ENCODE measurements at regions not wholly inside any gene's neighbourhood (a gene's known extent, or its start where the extent isn't known, plus 50 kb on each side); places are given as distances from the start of the nearest gene placed in this dataset.

GRCh38 chr5:131064669-131065371, 100.2 kb downstream of the HINT1 start:
- H3K4me1 ChIP-seq (ENCODE audit: insufficient read depth, low read length), result no peaks in the 10 kb centered on the region
- H3K36me3 ChIP-seq (ENCODE audit: insufficient read depth, low read depth, low read length), result no peaks in the 10 kb centered on the region
- no peak overlapping the region for H3K27ac ChIP-seq (ENCODE audit: low read length)
- H3K27me3 ChIP-seq (ENCODE audit: insufficient read depth, low read length), result no peaks in the 10 kb centered on the region
- no peak overlapping the region for H3K9ac ChIP-seq (ENCODE audit: low read depth, low read length)
- peaks cover 9% of the 10 kb centered on the region for H3K9me3 ChIP-seq (ENCODE audit: insufficient read depth, low read depth, low read length)
- no peak overlapping the region for H3K4me3 ChIP-seq (ENCODE audit: low read length)

GRCh38 chr5:131042021-131042789, 122.9 kb downstream of the HINT1 start:
- H3K27me3 ChIP-seq (ENCODE audit: insufficient read depth, low read length), result no peaks in the 10 kb centered on the region
- H3K9ac ChIP-seq (ENCODE audit: low read depth, low read length), result no peak overlapping the region
- no peaks in the 10 kb centered on the region for H3K36me3 ChIP-seq (ENCODE audit: insufficient read depth, low read depth, low read length)
- peaks cover 8% of the 10 kb centered on the region for H3K9me3 ChIP-seq (ENCODE audit: insufficient read depth, low read depth, low read length)
- no peak overlapping the region for H3K4me3 ChIP-seq (ENCODE audit: low read length)
- no peak overlapping the region for H3K27ac ChIP-seq (ENCODE audit: low read length)
- H3K4me1 ChIP-seq (ENCODE audit: insufficient read depth, low read length), result no peaks in the 10 kb centered on the region

- Histone ChIP-seq H3K9me3 (ENCODE audit: insufficient read depth, low read depth, low read length) (no peaks in the 10 kb centered on the region), H3K27me3 (ENCODE audit: insufficient read depth, low read length) (no peaks in the 10 kb centered on the region), H3K27ac (ENCODE audit: low read length) (no peak overlapping the region), H3K4me1 (ENCODE audit: insufficient read depth, low read length) (no peaks in the 10 kb centered on the region), H3K9ac (ENCODE audit: low read depth, low read length) (no peak overlapping the region), H3K4me3 (ENCODE audit: low read length) (no peak overlapping the region), H3K36me3 (ENCODE audit: insufficient read depth, low read depth, low read length) (no peaks in the 10 kb centered on the region)
Observed at GRCh38 chr5:131023498-131023865, 141.6 kb downstream of the HINT1 start.

- H3K36me3 ChIP-seq (ENCODE audit: insufficient read depth, low read depth, low read length), result no peaks in the 10 kb centered on the region
- H3K27ac ChIP-seq (ENCODE audit: low read length), result no peak overlapping the region
- no peak overlapping the region for H3K4me3 ChIP-seq (ENCODE audit: low read length)
- no peak overlapping the region for H3K9ac ChIP-seq (ENCODE audit: low read depth, low read length)
- no peaks in the 10 kb centered on the region for H3K9me3 ChIP-seq (ENCODE audit: insufficient read depth, low read depth, low read length)
- H3K4me1 ChIP-seq (ENCODE audit: insufficient read depth, low read length), result no peaks in the 10 kb centered on the region
- no peaks in the 10 kb centered on the region for H3K27me3 ChIP-seq (ENCODE audit: insufficient read depth, low read length)
Observed at GRCh38 chr5:131022811-131023497, 142.1 kb downstream of the HINT1 start.

GRCh38 chr5:131021646-131022045, 143.4 kb downstream of the HINT1 start:
- no peaks in the 10 kb centered on the region for H3K27me3 ChIP-seq (ENCODE audit: insufficient read depth, low read length)
- no peak overlapping the region for H3K27ac ChIP-seq (ENCODE audit: low read length)
- no peaks in the 10 kb centered on the region for H3K9me3 ChIP-seq (ENCODE audit: insufficient read depth, low read depth, low read length)
- H3K4me3 ChIP-seq (ENCODE audit: low read length), result no peak overlapping the region
- H3K4me1 ChIP-seq (ENCODE audit: insufficient read depth, low read length), result no peaks in the 10 kb centered on the region
- no peaks in the 10 kb centered on the region for H3K36me3 ChIP-seq (ENCODE audit: insufficient read depth, low read depth, low read length)
- no peak overlapping the region for H3K9ac ChIP-seq (ENCODE audit: low read depth, low read length)

GRCh38 chr5:131019601-131020315, 145.3 kb downstream of the HINT1 start:
- no peaks in the 10 kb centered on the region for H3K27me3 ChIP-seq (ENCODE audit: insufficient read depth, low read length)
- no peaks in the 10 kb centered on the region for H3K36me3 ChIP-seq (ENCODE audit: insufficient read depth, low read depth, low read length)
- no peak overlapping the region for H3K4me3 ChIP-seq (ENCODE audit: low read length)
- H3K4me1 ChIP-seq (ENCODE audit: insufficient read depth, low read length), result no peaks in the 10 kb centered on the region
- H3K9ac ChIP-seq (ENCODE audit: low read depth, low read length), result no peak overlapping the region
- H3K9me3 ChIP-seq (ENCODE audit: insufficient read depth, low read depth, low read length), result no peaks in the 10 kb centered on the region
- H3K27ac ChIP-seq (ENCODE audit: low read length), result no peak overlapping the region

- Histone ChIP-seq H3K9ac (ENCODE audit: low read depth, low read length) (no peak overlapping the region), H3K4me1 (ENCODE audit: insufficient read depth, low read length) (no peaks in the 10 kb centered on the region), H3K27me3 (ENCODE audit: insufficient read depth, low read length) (no peaks in the 10 kb centered on the region), H3K9me3 (ENCODE audit: insufficient read depth, low read depth, low read length) (no peaks in the 10 kb centered on the region), H3K36me3 (ENCODE audit: insufficient read depth, low read depth, low read length) (no peaks in the 10 kb centered on the region), H3K4me3 (ENCODE audit: low read length) (no peak overlapping the region), H3K27ac (ENCODE audit: low read length) (no peak overlapping the region)
Observed at GRCh38 chr5:131019111-131019510, 145.9 kb downstream of the HINT1 start.

- H3K36me3 ChIP-seq (ENCODE audit: insufficient read depth, low read depth, low read length), result no peaks in the 10 kb centered on the region
- H3K27me3 ChIP-seq (ENCODE audit: insufficient read depth, low read length), result no peaks in the 10 kb centered on the region
- no peak overlapping the region for H3K27ac ChIP-seq (ENCODE audit: low read length)
- no peaks in the 10 kb centered on the region for H3K4me1 ChIP-seq (ENCODE audit: insufficient read depth, low read length)
- no peaks in the 10 kb centered on the region for H3K9me3 ChIP-seq (ENCODE audit: insufficient read depth, low read depth, low read length)
- H3K9ac ChIP-seq (ENCODE audit: low read depth, low read length), result no peak overlapping the region
- H3K4me3 ChIP-seq (ENCODE audit: low read length), result no peak overlapping the region
Observed at GRCh38 chr5:131008329-131008728, 156.7 kb downstream of the HINT1 start.

GRCh38 chr5:131005963-131006684, 158.9 kb downstream of the HINT1 start:
- H3K36me3 ChIP-seq (ENCODE audit: insufficient read depth, low read depth, low read length), result no peaks in the 10 kb centered on the region
- no peaks in the 10 kb centered on the region for H3K9me3 ChIP-seq (ENCODE audit: insufficient read depth, low read depth, low read length)
- H3K4me1 ChIP-seq (ENCODE audit: insufficient read depth, low read length), result no peaks in the 10 kb centered on the region
- no peaks in the 10 kb centered on the region for H3K27me3 ChIP-seq (ENCODE audit: insufficient read depth, low read length)
- H3K9ac ChIP-seq (ENCODE audit: low read depth, low read length), result no peak overlapping the region
- no peak overlapping the region for H3K27ac ChIP-seq (ENCODE audit: low read length)
- H3K4me3 ChIP-seq (ENCODE audit: low read length), result no peak overlapping the region

- no peak overlapping the region for H3K9ac ChIP-seq (ENCODE audit: low read depth, low read length)
- H3K4me1 ChIP-seq (ENCODE audit: insufficient read depth, low read length), result peaks cover 4% of the 10 kb centered on the region
- H3K27ac ChIP-seq (ENCODE audit: low read length), result no peak overlapping the region
- H3K4me3 ChIP-seq (ENCODE audit: low read length), result no peak overlapping the region
- no peaks in the 10 kb centered on the region for H3K9me3 ChIP-seq (ENCODE audit: insufficient read depth, low read depth, low read length)
- H3K27me3 ChIP-seq (ENCODE audit: insufficient read depth, low read length), result no peaks in the 10 kb centered on the region
- H3K36me3 ChIP-seq (ENCODE audit: insufficient read depth, low read depth, low read length), result no peaks in the 10 kb centered on the region
Observed at GRCh38 chr5:131001507-131001906, 163.5 kb downstream of the HINT1 start.

- Histone ChIP-seq H3K27ac (ENCODE audit: low read length) (no peak overlapping the region), H3K9ac (ENCODE audit: low read depth, low read length) (no peak overlapping the region), H3K4me1 (ENCODE audit: insufficient read depth, low read length) (peaks cover 4% of the 10 kb centered on the region), H3K27me3 (ENCODE audit: insufficient read depth, low read length) (no peaks in the 10 kb centered on the region), H3K36me3 (ENCODE audit: insufficient read depth, low read depth, low read length) (no peaks in the 10 kb centered on the region), H3K4me3 (ENCODE audit: low read length) (no peak overlapping the region), H3K9me3 (ENCODE audit: insufficient read depth, low read depth, low read length) (no peaks in the 10 kb centered on the region)
Observed at GRCh38 chr5:131000289-131000688, 164.8 kb downstream of the HINT1 start.

Data from iPS-20b (cell line).